Body of pancreas (tissue), 4 donors: ENCODE measurements at regions not wholly inside any gene's neighbourhood (a gene's known extent, or its start where the extent isn't known, plus 50 kb on each side); places are given as distances from the start of the nearest gene placed in this dataset.

Experiments
- ATAC-seq: fragments of 150-250 bp; one replicate; pipeline ENCODE4 v1.9.1; 2016
- DNase-seq, 4 donors: peaks; one replicate each; pipeline ENCODE4 v3.0.0-alpha.2; 2019
- H3K27ac ChIP-seq, 4 donors: fragments of 200-600 bp; sonication (generic); 1 replicate in 3 of 4; 2 replicates in 1 of 4; pipeline versions ENCODE4 v1.5.1 to v1.6.1; 2016 to 2019; ENCODE audit warnings: mild to moderate bottlenecking in 1 of 4, mixed read lengths in 1 of 4, moderate library complexity in 1 of 4
- H3K27me3 ChIP-seq, 2 donors: fragments of 200-600 bp; sonication (generic); one replicate each; pipeline ENCODE4 v1.6.0; 2016; ENCODE audit warnings: mild to moderate bottlenecking in 1 of 2
- H3K36me3 ChIP-seq, 2 donors: fragments of 200-600 bp; sonication (generic); replicated peaks in 1 of 2; 2 replicates each; pipeline ENCODE4 v1.5.1; 2016; ENCODE audit warnings: low read depth in 2 of 2; ENCODE audit not compliant: insufficient read depth in 1 of 2
- H3K4me1 ChIP-seq: fragments of 200-600 bp; sonication (generic); one replicate; pipeline ENCODE4 v1.6.0; 2016
- H3K4me3 ChIP-seq, 2 donors: fragments of 200-600 bp; sonication (generic); 1 replicate in 1 of 2; 2 replicates in 1 of 2; pipeline ENCODE4 v1.5.1; 2016 to 2019
- H3K9me3 ChIP-seq, 3 donors: fragments of 200-600 bp; sonication (generic); 1 replicate in 2 of 3; 2 replicates in 1 of 3; pipeline ENCODE4 v1.5.1; 2016
- POLR2A ChIP-seq, 3 donors: fragments of 450-650 bp; IDR thresholded peaks; one replicate each; pipeline ENCODE4 v1.6.1; 2016; ENCODE audit warnings: antibody characterized with exemption in 3 of 3, mild to moderate bottlenecking in 2 of 3
- WGBS, 2 donors: methylation state at CpG; one replicate each; pipeline ENCODE4 v1.1.5; 2017; 5-methylcytosine and 5-hydroxymethylcytosine counted together
- intact Hi-C: fragments of 100-400 bp; cut with DNase I; formaldehyde crosslinking; loops from one replicate; pipeline ENCODE4 v1.15.1; 2023
- TF ChIP-seq, protein P1 (sequence below), 7 experiments: fragments of 450-650 bp in 4 of 7; fragments of 200-600 bp in 3 of 7; sonication (generic) in 3 of 7; IDR thresholded peaks; one replicate each; pipeline ENCODE4 v1.5.1; 2016 to 2019; ENCODE audit warnings: antibody characterized with exemption in 7 of 7

DNA sequence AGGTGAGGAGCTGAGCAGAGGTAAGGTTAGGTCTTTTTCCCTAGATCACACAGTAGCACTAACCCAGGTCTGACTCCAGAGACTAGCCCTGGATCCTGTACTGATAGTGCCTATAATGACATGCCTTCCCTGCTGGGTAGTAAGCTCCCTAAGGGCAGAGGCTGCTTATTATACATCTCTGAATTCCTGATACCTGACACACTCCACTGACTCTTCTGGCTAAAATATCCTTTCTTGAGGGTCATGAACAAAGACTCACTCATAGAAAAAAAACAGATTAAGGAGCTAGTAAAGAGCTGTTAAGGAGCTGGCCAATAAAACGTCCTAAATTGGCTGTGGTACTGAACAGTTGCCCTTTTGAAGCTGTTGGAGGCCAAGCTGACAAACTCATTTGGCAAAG lies 149.0 kb upstream of the ITGA1 start:
- WGBS, 2 donors, result 9 to 11% methylated on average over 1 of the region's 1 CpG
- TF ChIP-seq, protein P1, sequence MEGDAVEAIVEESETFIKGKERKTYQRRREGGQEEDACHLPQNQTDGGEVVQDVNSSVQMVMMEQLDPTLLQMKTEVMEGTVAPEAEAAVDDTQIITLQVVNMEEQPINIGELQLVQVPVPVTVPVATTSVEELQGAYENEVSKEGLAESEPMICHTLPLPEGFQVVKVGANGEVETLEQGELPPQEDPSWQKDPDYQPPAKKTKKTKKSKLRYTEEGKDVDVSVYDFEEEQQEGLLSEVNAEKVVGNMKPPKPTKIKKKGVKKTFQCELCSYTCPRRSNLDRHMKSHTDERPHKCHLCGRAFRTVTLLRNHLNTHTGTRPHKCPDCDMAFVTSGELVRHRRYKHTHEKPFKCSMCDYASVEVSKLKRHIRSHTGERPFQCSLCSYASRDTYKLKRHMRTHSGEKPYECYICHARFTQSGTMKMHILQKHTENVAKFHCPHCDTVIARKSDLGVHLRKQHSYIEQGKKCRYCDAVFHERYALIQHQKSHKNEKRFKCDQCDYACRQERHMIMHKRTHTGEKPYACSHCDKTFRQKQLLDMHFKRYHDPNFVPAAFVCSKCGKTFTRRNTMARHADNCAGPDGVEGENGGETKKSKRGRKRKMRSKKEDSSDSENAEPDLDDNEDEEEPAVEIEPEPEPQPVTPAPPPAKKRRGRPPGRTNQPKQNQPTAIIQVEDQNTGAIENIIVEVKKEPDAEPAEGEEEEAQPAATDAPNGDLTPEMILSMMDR (IDR thresholded peaks at IDR 0.05), result no peak
- no peak for TF ChIP-seq POLR2A (IDR thresholded peaks at IDR 0.05)
- ATAC-seq, result no peak

DNA sequence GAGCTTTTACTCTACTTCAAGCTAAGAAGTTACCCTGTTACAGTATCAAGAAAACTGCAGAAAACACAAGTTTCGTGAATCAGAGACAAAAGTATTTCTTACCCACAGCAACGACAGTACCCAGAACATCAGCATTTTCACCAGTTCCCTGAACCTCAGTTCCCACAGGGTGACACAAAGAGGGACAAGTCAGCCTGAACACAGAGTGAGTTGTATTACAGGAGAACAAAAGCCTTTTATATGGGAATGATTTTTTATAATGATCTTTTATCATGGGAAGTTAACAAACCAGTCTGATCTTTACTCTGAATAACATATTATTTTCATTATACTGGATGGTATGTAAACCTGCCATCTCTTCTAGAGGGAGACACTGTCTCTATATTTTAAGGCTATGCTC lies 139.0 kb upstream of the ITGA1 start:
- TF ChIP-seq, protein P1 (IDR thresholded peaks at IDR 0.05), result no peak
- no peak for TF ChIP-seq POLR2A (IDR thresholded peaks at IDR 0.05)
- no peak for ATAC-seq
- DNase-seq, result no peak
- H3K4me3 ChIP-seq, result no peak overlapping the region
- no peaks in the 10 kb centered on the region for H3K9me3 ChIP-seq
- H3K36me3 ChIP-seq, result no peaks in the 10 kb centered on the region
- intact Hi-C loops, result no loop called here
- no peak overlapping the region for H3K27ac ChIP-seq
- no peaks in the 10 kb centered on the region for H3K4me1 ChIP-seq
- 39 to 51% methylated on average over 2 of the region's 2 CpGs for WGBS, 2 donors
- H3K27me3 ChIP-seq, result no peaks in the 10 kb centered on the region

More for the DNA sequence above, 149.0 kb upstream of the ITGA1 start:
- H3K4me3 ChIP-seq, result no peak overlapping the region
- H3K9me3 ChIP-seq, result no peaks in the 10 kb centered on the region
- DNase-seq, result no peak
- no peak overlapping the region for H3K27ac ChIP-seq
- no peaks in the 10 kb centered on the region for H3K36me3 ChIP-seq
- no peaks in the 10 kb centered on the region for H3K4me1 ChIP-seq
- H3K27me3 ChIP-seq, result no peaks in the 10 kb centered on the region
- intact Hi-C loops, result no loop called here

DNA sequence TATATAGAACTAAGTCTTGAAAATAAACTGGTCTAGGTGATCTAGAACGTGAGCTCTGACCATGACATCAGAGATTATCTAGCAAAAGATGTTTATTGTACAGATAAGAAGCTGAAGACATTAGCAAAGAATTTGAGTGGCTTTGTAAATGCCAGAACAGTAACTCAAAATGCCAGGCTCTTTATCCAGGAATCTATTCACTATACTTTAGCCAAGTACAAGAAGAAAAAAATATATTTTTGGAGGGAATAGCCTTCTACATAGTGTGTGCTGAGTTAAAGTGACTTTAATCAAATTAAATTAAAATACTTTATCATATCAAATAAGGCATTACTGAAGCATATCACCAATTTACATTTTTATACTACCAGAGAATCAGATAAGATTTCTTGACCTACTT lies 132.6 kb upstream of the ITGA1 start:
- ATAC-seq, result no peak
- Histone ChIP-seq H3K4me1 (peaks cover 4% of the 10 kb centered on the region), H3K4me3 (no peak overlapping the region), H3K27ac (no peak overlapping the region), H3K36me3 (no peaks in the 10 kb centered on the region), H3K27me3 (no peaks in the 10 kb centered on the region), H3K9me3 (no peaks in the 10 kb centered on the region)
- DNase-seq, result no peak
- TF ChIP-seq, protein P1 (IDR thresholded peaks at IDR 0.05), result no peak
- no peak for TF ChIP-seq POLR2A (IDR thresholded peaks at IDR 0.05)
- intact Hi-C loops, result loop anchor here (10.0 kb wide), 1 partner anchor 1700 kb away; no protein-coding TSS in a partner anchor
- WGBS, 2 donors, result 30 to 35% methylated on average over 1 of the region's 1 CpG

DNA sequence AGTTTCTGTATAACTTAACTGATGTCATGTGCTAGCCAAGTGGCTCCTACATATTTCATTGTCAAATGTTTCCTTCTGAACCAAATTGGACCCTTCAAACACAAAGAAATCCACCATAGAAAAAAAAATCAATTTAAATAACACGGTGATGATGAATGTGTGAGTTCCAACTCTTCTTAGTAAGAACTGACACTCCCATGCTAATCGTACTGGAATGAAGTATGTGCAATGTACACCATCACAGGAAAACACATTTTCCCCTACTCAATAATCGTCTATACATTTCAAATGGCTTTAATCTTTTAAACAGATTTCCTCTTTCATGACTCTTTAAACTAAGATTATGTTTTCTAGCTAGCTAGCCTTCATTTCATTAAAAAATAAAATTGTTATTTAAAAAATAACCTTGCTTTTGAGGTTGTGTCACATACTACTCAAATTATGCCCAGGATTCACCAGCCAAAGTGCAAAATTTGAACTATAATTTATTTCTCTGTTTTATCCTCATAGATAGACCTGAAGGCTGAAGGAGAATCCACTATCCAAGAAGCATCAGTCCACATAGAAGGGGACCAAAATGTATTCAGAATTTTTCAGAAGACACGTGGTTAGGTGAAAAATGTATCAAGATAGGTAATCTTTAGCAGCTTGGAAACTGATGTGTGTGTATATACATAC lies 131.0 kb upstream of the ITGA1 start:
- 27 to 35% methylated on average over 4 of the region's 4 CpGs for WGBS, 2 donors
- Histone ChIP-seq H3K9me3 (no peaks in the 10 kb centered on the region), H3K27me3 (no peaks in the 10 kb centered on the region), H3K36me3 (no peaks in the 10 kb centered on the region), H3K4me3 (no peak overlapping the region), H3K4me1 (peaks cover 4% of the 10 kb centered on the region), H3K27ac (no peak overlapping the region)
- ATAC-seq (no peak), DNase-seq (no peak)
- intact Hi-C loops, result loop anchor here (10.0 kb wide), 1 partner anchor 1702 kb away; no protein-coding TSS in a partner anchor
- no peak for TF ChIP-seq POLR2A (IDR thresholded peaks at IDR 0.05)
- TF ChIP-seq, protein P1 (IDR thresholded peaks at IDR 0.05), result no peak

DNA sequence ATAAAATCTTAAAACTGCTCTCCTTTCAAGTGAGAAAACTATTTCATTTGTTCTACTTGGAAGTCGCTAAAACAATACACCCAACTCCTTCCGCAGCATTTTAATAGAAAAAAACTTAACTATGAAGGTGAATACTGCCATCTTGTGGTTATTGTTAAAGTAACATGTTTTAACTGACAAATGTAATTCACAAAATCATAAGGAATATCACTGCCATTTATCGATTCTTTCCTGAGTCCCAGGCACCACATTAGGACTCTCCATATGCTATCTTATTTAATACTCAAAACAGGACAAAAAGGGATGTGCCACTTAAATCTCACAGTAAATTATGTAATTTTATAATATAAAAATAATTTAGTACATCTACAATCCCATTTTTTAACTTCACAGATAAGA lies 130.5 kb upstream of the ITGA1 start:
- TF ChIP-seq, protein P1 (IDR thresholded peaks at IDR 0.05), result peak; percentile 21 to 61 (median 54)
- TF ChIP-seq POLR2A (IDR thresholded peaks at IDR 0.05), result no peak
- Histone ChIP-seq H3K27me3 (no peaks in the 10 kb centered on the region), H3K4me3 (no peak overlapping the region), H3K27ac (no peak overlapping the region), H3K9me3 (no peaks in the 10 kb centered on the region), H3K36me3 (no peaks in the 10 kb centered on the region), H3K4me1 (peaks cover 4% of the 10 kb centered on the region)
- DNase-seq (no peak), ATAC-seq (no peak)
- intact Hi-C loops, result loop anchor here (10.0 kb wide), 1 partner anchor 1702 kb away; no protein-coding TSS in a partner anchor
- WGBS, 2 donors, result 3% methylated on average over 3 of the region's 3 CpGs
